Immature natural killer cell (primary cell): ENCODE measurements at regions not wholly inside any gene's neighbourhood (a gene's known extent, or its start where the extent isn't known, plus 50 kb on each side); places are given as distances from the start of the nearest gene placed in this dataset.

Experiments used
- DNase-seq, 3 donors: peaks; one replicate each; pipeline ENCODE4 v3.0.0; 2022; ENCODE audit warnings: mixed read lengths in 1 of 3
- H3K27ac Mint-ChIP-seq, 6 donors: one replicate each; pipeline ENCODE4 v1.8.0; 2020; ENCODE audit warnings: mixed read lengths in 6 of 6, mild to moderate bottlenecking in 5 of 6, inconsistent platforms in 4 of 6, moderate library complexity in 3 of 6
- H3K27me3 Mint-ChIP-seq, 3 donors: one replicate each; pipeline ENCODE4 v1.8.0; 2020 to 2021; ENCODE audit warnings: low read depth in 3 of 3, mild to moderate bottlenecking in 3 of 3, mixed read lengths in 3 of 3, moderate library complexity in 3 of 3, inconsistent platforms in 1 of 3
- H3K36me3 Mint-ChIP-seq, 3 donors: one replicate each; pipeline ENCODE4 v1.8.0; 2020; ENCODE audit warnings: mixed read lengths in 3 of 3, inconsistent platforms in 2 of 3, mild to moderate bottlenecking in 2 of 3
- H3K4me1 Mint-ChIP-seq, 2 donors: one replicate each; pipeline ENCODE4 v1.8.0; 2020; ENCODE audit warnings: inconsistent platforms in 2 of 2, mild to moderate bottlenecking in 2 of 2, mixed read lengths in 2 of 2, moderate library complexity in 1 of 2
- H3K4me3 Mint-ChIP-seq, 5 donors: one replicate each; pipeline ENCODE4 v1.8.0; 2020; ENCODE audit warnings: mild to moderate bottlenecking in 5 of 5, mixed read lengths in 5 of 5, inconsistent platforms in 3 of 5, moderate library complexity in 3 of 5
- H3K9me3 Mint-ChIP-seq, 6 donors: one replicate each; pipeline ENCODE4 v1.8.0; 2020; ENCODE audit warnings: mild to moderate bottlenecking in 6 of 6, mixed read lengths in 6 of 6, inconsistent platforms in 4 of 6, moderate library complexity in 3 of 6

DNA sequence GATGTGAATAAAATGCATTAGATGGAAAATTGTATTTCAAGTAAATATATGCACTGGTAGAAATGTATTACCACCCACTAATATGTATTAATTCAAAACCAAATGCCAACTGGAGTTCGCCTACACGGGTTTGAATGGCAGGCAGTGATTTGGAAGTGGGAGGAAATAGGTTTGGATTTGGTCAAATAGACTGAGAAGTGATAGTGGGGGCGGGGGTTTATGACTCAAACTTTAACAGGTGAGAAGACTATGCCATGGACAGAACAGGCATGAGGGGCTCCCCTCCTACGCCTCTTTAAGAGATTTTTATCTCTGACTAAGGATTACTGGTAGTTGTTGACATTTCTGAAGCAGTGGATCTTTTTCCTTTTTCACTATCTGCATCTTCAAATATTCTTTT lies 677.8 kb downstream of the NTRK3 start:
- Mint-ChIP-seq H3K27me3 (peaks cover 0 to 6% (median 0%) of the 10 kb centered on the region in 3 donors), H3K4me1 (no peaks in the 10 kb centered on the region), H3K4me3 (no peak overlapping the region)

DNA sequence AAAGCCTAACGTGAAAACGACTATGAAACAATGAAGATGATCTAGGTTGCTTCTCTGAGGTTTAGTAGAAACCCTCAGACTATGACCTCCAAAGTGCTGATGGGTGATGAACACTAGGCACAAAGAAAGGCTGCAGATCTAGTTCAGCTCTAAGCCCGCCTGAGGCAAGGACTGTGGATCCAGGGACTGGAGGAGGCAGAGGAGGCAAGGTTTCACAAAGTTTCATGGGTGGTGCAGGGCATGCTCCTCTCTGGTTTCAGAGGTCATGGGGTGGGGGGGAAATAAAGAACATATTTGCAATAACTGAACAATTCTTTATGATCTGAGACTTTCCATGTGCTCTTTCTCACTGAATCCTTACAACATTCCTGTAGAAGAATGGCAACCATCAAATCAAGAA lies 679.2 kb downstream of the NTRK3 start:
- H3K9me3 Mint-ChIP-seq: peaks cover 0 to 4% (median 0%) of the 10 kb centered on the region in 6 donors
- H3K4me1 Mint-ChIP-seq: no peaks in the 10 kb centered on the region
- no peak overlapping the region for H3K27ac Mint-ChIP-seq

More for the DNA sequence above, 677.8 kb downstream of the NTRK3 start:
- Mint-ChIP-seq H3K27ac (no peak overlapping the region), H3K9me3 (peaks cover 0 to 4% (median 0%) of the 10 kb centered on the region in 6 donors), H3K36me3 (no peaks in the 10 kb centered on the region)
- DNase-seq: no peak

DNA sequence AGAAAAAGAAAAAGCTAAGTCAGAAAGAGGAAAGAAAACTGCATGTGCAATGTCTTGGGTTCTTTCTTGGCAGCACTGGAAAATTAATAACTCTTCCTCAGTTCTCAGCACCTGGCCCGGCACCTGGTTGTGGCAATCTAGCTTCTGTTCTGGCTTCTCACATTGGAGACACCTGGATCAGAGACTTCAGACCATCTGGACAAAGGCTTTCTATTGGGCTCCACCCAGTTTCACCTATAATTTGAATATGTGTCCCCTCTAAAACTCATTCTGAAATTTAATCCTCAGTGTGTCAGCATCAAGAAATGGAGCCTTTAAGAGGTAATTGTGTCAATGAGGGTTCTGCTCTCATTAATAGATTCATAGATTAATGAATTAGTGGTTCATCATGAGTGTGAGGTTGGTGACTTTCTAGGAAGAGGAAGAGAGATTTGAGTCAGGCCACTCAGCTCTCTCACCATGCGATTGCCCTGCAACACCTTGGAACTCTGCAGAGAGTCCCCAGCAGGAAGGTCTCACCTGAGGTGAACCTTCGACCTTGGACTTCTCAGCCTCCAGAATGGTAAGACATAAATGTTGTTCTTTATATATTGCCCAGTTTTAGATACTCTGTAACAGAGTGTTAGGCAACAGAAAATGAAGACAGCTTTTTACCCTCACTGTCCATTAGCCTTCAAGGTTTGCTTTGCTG lies 679.9 kb downstream of the NTRK3 start:
- no peak overlapping the region for H3K27ac Mint-ChIP-seq
- no peaks in the 10 kb centered on the region for H3K4me1 Mint-ChIP-seq
- peaks cover 0 to 4% (median 0%) of the 10 kb centered on the region in 6 donors for H3K9me3 Mint-ChIP-seq
- no peak overlapping the region for H3K4me3 Mint-ChIP-seq
- H3K27me3 Mint-ChIP-seq: peaks cover 0 to 2% (median 2%) of the 10 kb centered on the region in 3 donors
- H3K36me3 Mint-ChIP-seq: no peaks in the 10 kb centered on the region
- no peak for DNase-seq

More for the DNA sequence above, 679.2 kb downstream of the NTRK3 start:
- Mint-ChIP-seq H3K36me3 (no peaks in the 10 kb centered on the region), H3K4me3 (no peak overlapping the region), H3K27me3 (peaks cover 0 to 2% (median 2%) of the 10 kb centered on the region in 3 donors)
- no peak for DNase-seq

DNA sequence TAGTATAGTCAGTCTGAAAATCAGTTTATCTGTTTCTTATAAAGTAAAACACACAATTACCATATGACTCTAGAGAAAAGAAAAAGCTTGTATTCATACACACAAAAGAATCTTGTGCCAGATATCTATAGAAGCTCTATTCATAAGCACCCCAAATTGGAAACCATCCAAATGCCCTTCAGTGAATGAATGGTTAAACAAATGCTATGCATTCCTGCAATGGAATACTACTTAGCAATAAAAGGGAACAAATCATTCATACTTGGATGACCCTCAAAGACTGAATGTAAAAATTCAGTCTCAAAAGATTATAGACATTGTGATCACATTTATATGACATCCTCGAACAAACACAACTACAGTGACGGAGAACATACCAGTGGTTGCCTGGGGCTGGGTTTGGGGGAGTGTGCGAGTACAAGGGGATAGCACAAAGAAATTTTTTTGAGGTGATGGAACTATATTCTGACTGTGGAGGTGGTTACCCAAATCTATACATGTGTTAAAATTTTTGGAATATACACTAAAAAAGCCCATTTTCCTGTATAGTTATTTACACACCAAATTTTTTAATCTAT lies 680.6 kb downstream of the NTRK3 start:
- H3K4me3 Mint-ChIP-seq: no peak overlapping the region
- peaks cover 0 to 2% of the 10 kb centered on the region in 2 donors for H3K4me1 Mint-ChIP-seq
- no peak overlapping the region for H3K27ac Mint-ChIP-seq
- no peak for DNase-seq
- peaks cover 0 to 4% (median 2%) of the 10 kb centered on the region in 3 donors for H3K27me3 Mint-ChIP-seq
- H3K9me3 Mint-ChIP-seq: peaks cover 0 to 2% (median 0%) of the 10 kb centered on the region in 6 donors
- H3K36me3 Mint-ChIP-seq: no peaks in the 10 kb centered on the region

DNA sequence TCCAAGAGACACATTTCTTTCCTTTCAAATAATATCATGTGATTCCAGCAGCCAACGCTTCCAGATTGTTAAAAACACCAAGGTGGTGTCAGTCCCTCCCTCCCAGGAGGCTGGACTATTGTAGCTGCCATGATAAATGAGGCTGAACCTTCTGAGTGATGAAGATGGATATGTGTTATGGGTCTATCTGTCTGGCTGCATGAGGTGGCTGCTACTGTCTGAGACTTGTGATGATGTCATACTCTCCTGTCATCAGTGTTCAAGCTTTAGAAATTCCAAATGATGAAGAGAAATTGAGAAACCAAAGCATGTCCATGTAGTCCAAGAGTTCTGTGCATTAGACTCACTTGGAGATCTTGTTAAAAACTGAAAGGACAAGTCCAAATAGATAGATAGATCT lies 683.0 kb downstream of the NTRK3 start:
- Mint-ChIP-seq H3K4me3 (no peak overlapping the region), H3K9me3 (peaks cover 0 to 2% (median 0%) of the 10 kb centered on the region in 6 donors), H3K4me1 (peaks cover 4 to 13% of the 10 kb centered on the region in 2 donors), H3K27ac (no peak overlapping the region), H3K27me3 (peaks cover 0 to 4% (median 2%) of the 10 kb centered on the region in 3 donors), H3K36me3 (no peaks in the 10 kb centered on the region)
- DNase-seq: no peak

DNA sequence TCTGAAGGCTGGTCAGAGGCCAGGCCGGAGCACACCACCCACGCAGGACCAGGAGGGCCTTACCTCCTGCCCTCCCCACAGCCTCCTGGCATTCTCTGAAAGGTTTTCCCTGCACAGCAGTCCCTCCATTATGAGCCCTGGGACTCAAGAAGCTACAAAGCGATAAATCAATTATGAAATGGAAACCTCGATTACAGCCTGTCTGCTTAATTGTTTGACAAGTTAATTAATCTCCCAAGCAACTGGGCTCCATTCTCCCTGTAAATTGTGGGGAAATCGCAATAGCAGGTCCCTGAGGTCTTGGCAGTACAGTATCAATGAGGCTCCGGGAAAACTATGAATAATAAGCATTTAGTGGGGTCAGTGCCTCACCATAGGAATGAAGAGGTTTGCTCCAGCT lies 683.5 kb downstream of the NTRK3 start:
- Mint-ChIP-seq H3K9me3 (peaks cover 0 to 3% (median 0%) of the 10 kb centered on the region in 6 donors), H3K36me3 (no peaks in the 10 kb centered on the region), H3K27me3 (peaks cover 0 to 2% (median 2%) of the 10 kb centered on the region in 3 donors), H3K4me3 (no peak overlapping the region), H3K27ac (no peak overlapping the region), H3K4me1 (peaks cover 4 to 13% of the 10 kb centered on the region in 2 donors)
- no peak for DNase-seq

DNA sequence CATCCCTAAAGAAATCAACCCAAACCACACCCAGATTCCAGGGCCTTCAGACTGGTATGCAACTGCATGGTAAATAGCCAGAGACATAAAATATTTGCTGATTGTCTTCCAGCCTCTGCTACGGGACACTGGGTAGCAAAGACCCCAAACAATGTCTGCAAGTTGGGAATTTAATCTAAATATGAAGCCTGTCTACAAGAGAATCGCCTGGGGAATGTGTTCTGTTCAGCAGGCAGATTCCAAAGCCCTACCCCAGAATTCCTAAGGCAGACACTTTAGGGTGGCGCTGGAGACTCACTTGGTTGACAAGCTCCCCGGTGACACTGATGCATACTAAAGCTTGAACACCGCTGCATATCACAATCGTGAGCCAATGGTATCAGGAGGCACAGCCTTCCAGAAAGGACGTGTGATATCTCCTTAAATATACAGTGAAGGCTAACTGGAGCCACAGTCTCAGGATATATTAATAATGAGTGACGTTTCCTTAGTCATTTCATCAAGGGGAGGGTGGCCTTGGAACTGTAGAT lies 684.1 kb downstream of the NTRK3 start:
- DNase-seq: no peak
- Mint-ChIP-seq H3K4me1 (peaks cover 4 to 13% of the 10 kb centered on the region in 2 donors), H3K27ac (no peak overlapping the region), H3K36me3 (no peaks in the 10 kb centered on the region), H3K27me3 (peaks cover 0 to 2% (median 2%) of the 10 kb centered on the region in 3 donors), H3K4me3 (no peak overlapping the region), H3K9me3 (peaks cover 0 to 3% (median 0%) of the 10 kb centered on the region in 6 donors)

DNA sequence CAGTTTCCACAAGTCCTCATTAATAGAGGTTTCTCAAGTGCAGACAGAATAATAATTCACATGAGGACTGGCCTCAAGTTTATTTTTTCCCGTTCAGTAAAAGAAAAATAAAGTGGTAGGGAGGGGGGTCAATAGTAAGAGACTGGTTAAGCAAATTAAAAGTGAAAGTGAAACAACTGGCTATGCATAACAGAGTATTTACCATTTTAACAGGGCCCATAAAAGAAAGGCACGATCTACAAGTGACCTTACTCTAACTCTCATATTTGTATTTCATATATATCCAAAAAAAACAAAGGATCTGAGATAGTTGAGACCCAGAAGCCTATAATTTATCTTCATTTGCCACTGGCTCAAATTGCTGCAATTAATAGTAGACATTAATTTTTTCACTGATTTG lies 686.3 kb downstream of the NTRK3 start:
- peak overlapping the region in 1 of 6 donors; percentile 78 for H3K27ac Mint-ChIP-seq
- peak overlapping the region; percentile 18 to 43 (median 40) for H3K4me3 Mint-ChIP-seq

DNA sequence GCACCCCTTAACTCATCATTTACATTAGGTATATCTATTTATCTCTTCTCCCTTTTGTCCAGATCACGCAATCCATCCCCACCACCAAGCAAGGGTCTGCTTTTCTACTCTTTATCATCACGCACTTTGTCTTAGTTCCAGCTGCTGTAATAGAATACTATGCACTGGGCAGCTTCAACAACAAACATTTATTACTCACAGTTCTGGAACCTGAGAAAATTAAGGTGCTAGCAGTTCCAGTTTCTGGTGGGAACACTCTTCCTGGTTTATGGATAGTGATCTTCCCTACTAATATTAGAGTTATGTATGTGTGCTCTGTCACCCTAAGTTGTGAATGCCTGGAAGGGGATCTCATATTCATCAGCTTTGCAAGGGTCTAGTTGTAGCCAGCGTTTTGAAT lies 687.0 kb downstream of the NTRK3 start:
- Mint-ChIP-seq H3K27ac (no peak overlapping the region), H3K4me3 (no peak overlapping the region)

More for the DNA sequence above, 686.3 kb downstream of the NTRK3 start:
- Mint-ChIP-seq H3K9me3 (peaks cover 0 to 6% (median 0%) of the 10 kb centered on the region in 6 donors), H3K36me3 (no peaks in the 10 kb centered on the region), H3K4me1 (peaks cover 4 to 13% of the 10 kb centered on the region in 2 donors), H3K27me3 (peaks cover 0 to 4% (median 2%) of the 10 kb centered on the region in 3 donors)
- no peak for DNase-seq

DNA sequence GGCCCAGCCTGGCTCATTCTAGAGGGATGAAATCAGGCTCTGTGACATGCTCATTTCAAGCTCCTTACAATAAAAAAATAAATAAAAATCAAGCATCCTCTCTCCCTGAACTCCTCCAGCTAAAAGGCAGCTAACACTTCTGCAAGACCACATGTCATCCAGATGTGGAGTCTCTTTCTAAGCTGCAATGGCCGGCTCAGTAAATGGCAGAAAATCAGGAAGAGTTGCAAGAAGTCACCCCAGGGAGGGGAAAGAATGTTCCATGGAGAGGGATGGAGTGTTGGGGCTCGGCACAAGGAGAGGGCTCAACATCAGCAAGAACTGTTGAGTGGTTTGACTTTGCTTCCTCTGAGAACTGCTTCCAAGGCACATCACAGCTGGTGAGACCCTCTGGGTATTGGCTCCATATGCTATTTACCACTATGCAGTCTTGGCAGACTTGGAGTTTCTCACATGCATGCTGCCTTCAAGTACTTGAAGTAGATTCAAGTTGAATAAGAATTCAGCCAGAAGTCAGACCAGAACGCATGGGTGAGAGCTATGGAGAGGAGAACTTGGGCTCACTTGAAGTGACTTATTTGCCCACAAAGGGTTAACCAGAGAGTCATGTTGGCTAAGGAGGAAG lies 689.0 kb downstream of the NTRK3 start:
- peaks cover 4 to 13% of the 10 kb centered on the region in 2 donors for H3K4me1 Mint-ChIP-seq
- H3K4me3 Mint-ChIP-seq: no peak overlapping the region

More for the DNA sequence above, 687.0 kb downstream of the NTRK3 start:
- Mint-ChIP-seq H3K27me3 (peaks cover 0 to 4% (median 2%) of the 10 kb centered on the region in 3 donors), H3K9me3 (peaks cover 0 to 6% (median 0%) of the 10 kb centered on the region in 6 donors), H3K4me1 (peaks cover 4 to 13% of the 10 kb centered on the region in 2 donors), H3K36me3 (no peaks in the 10 kb centered on the region)
- no peak for DNase-seq

DNA sequence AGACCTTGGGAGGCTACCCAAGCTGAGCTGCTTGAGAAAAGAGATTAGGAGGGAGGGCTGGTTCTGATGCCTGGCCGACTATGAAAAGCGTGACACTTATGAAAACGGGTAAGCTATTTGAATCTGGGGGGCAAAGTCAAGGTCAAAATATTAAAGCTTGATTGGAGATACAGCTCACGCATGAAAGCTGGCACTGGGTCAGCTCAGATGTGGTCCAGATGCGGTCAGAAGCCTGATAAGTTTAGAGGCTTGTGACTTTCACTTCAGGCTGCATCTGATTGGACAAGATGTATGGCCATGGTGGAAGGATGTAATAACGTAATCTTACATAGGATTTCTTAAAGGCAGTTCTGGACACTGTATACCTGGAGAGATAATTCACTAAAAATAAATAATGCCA lies 690.3 kb downstream of the NTRK3 start:
- DNase-seq: no peak
- no peak overlapping the region for H3K27ac Mint-ChIP-seq
- peaks cover 0 to 12% (median 5%) of the 10 kb centered on the region in 6 donors for H3K9me3 Mint-ChIP-seq
- no peak overlapping the region for H3K4me3 Mint-ChIP-seq
- no peaks in the 10 kb centered on the region for H3K36me3 Mint-ChIP-seq
- H3K4me1 Mint-ChIP-seq: peaks cover 4 to 13% of the 10 kb centered on the region in 2 donors
- H3K27me3 Mint-ChIP-seq: peaks cover 0 to 4% (median 1%) of the 10 kb centered on the region in 3 donors

More for the DNA sequence above, 689.0 kb downstream of the NTRK3 start:
- Mint-ChIP-seq H3K36me3 (no peaks in the 10 kb centered on the region), H3K27ac (no peak overlapping the region), H3K9me3 (peaks cover 0 to 6% (median under 1%) of the 10 kb centered on the region in 6 donors), H3K27me3 (peaks cover 0 to 4% (median 2%) of the 10 kb centered on the region in 3 donors)
- no peak for DNase-seq

DNA sequence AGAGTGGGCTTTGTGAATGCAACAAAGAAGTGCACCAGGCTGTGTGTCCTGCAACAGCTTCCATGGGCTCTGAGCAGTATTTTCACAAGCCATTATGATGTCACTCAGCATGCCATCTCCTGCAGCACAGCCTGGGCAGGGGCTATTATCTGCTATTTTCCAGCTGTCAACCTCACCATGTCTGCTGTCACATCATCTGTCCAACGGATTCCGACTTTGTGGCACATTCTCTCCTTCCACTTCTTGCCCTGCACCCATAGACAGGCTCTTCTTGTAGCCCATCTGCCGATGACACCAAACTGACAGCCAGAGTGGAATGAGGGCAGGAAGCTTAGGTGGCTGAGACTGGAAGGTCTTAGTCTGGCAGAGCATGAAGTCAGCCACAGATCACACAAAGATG lies 691.9 kb downstream of the NTRK3 start:
- DNase-seq: no peak
- H3K9me3 Mint-ChIP-seq: peaks cover 0 to 13% (median 6%) of the 10 kb centered on the region in 6 donors
- H3K4me3 Mint-ChIP-seq: no peak overlapping the region
- peaks cover 0 to 4% (median 0%) of the 10 kb centered on the region in 3 donors for H3K27me3 Mint-ChIP-seq
- H3K36me3 Mint-ChIP-seq: no peaks in the 10 kb centered on the region
- H3K27ac Mint-ChIP-seq: no peak overlapping the region
- H3K4me1 Mint-ChIP-seq: peaks cover 0 to under 1% of the 10 kb centered on the region in 2 donors

DNA sequence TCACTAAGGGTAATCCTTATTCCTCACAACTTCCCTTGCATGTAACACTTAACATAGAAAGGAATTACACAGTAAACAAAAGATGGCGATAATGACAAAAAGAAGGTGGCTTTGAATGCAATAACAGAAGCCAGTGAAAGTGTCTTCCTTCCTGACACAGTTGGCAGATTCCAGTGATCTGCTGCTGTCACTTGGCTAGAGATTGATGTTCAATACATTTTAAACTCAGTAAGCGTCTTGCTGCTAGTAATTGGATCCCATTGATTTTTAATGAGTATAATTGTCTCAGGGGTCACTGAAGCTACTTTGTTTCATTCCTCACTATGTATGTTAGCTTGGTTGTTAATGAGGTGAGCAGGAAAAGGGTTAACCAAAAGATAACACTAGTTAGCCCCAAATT lies 692.7 kb downstream of the NTRK3 start:
- no peak overlapping the region for H3K27ac Mint-ChIP-seq
- peaks cover 0 to 4% (median 0%) of the 10 kb centered on the region in 3 donors for H3K27me3 Mint-ChIP-seq
- H3K4me1 Mint-ChIP-seq: no peaks in the 10 kb centered on the region
- no peaks in the 10 kb centered on the region for H3K36me3 Mint-ChIP-seq
- DNase-seq: no peak
- H3K4me3 Mint-ChIP-seq: no peak overlapping the region
- H3K9me3 Mint-ChIP-seq: peaks cover 0 to 14% (median 6%) of the 10 kb centered on the region in 6 donors

DNA sequence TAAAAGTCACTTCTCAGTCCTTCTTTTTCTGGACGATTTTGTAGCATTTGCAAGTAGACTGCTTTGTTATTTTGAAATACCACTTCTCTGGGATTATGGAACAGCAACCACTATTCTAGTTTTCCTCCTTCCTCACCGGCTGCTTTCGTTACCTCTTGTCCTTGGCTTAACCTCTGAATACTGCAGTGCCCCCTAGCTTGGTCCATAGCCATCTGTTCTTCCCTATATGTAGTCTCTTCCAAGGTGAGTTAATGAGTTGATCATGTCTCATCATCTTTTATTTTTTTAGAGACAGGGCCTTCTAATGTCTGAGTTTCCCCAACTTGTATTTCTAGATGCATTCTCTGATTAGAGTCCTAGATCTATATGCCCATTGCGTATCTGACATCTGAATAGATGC lies 694.3 kb downstream of the NTRK3 start:
- DNase-seq: no peak
- peaks cover 0 to 19% (median 7%) of the 10 kb centered on the region in 6 donors for H3K9me3 Mint-ChIP-seq
- no peak overlapping the region for H3K4me3 Mint-ChIP-seq
- no peaks in the 10 kb centered on the region for H3K4me1 Mint-ChIP-seq
- H3K27ac Mint-ChIP-seq: no peak overlapping the region
- peaks cover 0 to 4% (median 0%) of the 10 kb centered on the region in 3 donors for H3K27me3 Mint-ChIP-seq
- H3K36me3 Mint-ChIP-seq: no peaks in the 10 kb centered on the region
